Glutamatergic neuron (in vitro differentiated cells): ENCODE measurements at regions not wholly inside any gene's neighbourhood (a gene's known extent, or its start where the extent isn't known, plus 50 kb on each side); places are given as distances from the start of the nearest gene placed in this dataset.
A peak's percentile ranks its signal among the peaks of the same experiment; 100 is the strongest.

Experiments
- DNase-seq: peaks from one replicate; pipeline ENCODE4 v3.0.0; 2022
- H3K27ac Mint-ChIP-seq: one replicate; pipeline ENCODE4 v1.8.0; 2020; ENCODE audit warnings: mild to moderate bottlenecking, mixed read lengths, inconsistent platforms; ENCODE audit not compliant: unreplicated experiment
- H3K27me3 Mint-ChIP-seq: one replicate; pipeline ENCODE4 v1.8.0; 2020; ENCODE audit warnings: mild to moderate bottlenecking, moderate library complexity, mixed read lengths, inconsistent platforms; ENCODE audit not compliant: unreplicated experiment
- H3K36me3 Mint-ChIP-seq: one replicate; pipeline ENCODE4 v1.8.0; 2020; ENCODE audit warnings: mild to moderate bottlenecking, mixed read lengths, inconsistent platforms; ENCODE audit not compliant: unreplicated experiment
- H3K4me1 Mint-ChIP-seq: one replicate; pipeline ENCODE4 v1.8.0; 2020; ENCODE audit warnings: mild to moderate bottlenecking, low read depth, mixed read lengths, inconsistent platforms; ENCODE audit not compliant: unreplicated experiment
- H3K4me3 Mint-ChIP-seq: one replicate; pipeline ENCODE4 v1.8.0; 2020; ENCODE audit warnings: mild to moderate bottlenecking, mixed read lengths, inconsistent platforms; ENCODE audit not compliant: unreplicated experiment
- H3K9me3 Mint-ChIP-seq: one replicate; pipeline ENCODE4 v1.8.0; 2020; ENCODE audit warnings: mild to moderate bottlenecking, moderate library complexity, mixed read lengths, inconsistent platforms; ENCODE audit not compliant: unreplicated experiment
- CTCF ChIP-seq: fragments of 200-600 bp; sonication (generic); IDR thresholded peaks from one replicate; pipeline ENCODE4 v1.5.0; 2021; ENCODE audit not compliant: partially characterized antibody, unreplicated experiment

GRCh38 chr1:25020173-25020845, 90.2 kb upstream of the RUNX3 start:
- Mint-ChIP-seq H3K4me3 (no peak overlapping the region), H3K4me1 (no peaks in the 10 kb centered on the region), H3K36me3 (peaks cover 6% of the 10 kb centered on the region), H3K27ac (peak overlapping the region; percentile 68), H3K9me3 (peaks cover 6% of the 10 kb centered on the region), H3K27me3 (peaks cover 11% of the 10 kb centered on the region)
- DNase-seq, result no peak
- no peak for TF ChIP-seq CTCF

GRCh38 chr1:25019337-25020172, 89.5 kb upstream of the RUNX3 start:
- H3K9me3 Mint-ChIP-seq, result peaks cover 6% of the 10 kb centered on the region
- no peak overlapping the region for H3K4me3 Mint-ChIP-seq
- H3K27me3 Mint-ChIP-seq, result peaks cover 11% of the 10 kb centered on the region
- peak overlapping the region; percentile 68 for H3K27ac Mint-ChIP-seq
- no peak for TF ChIP-seq CTCF
- no peak for DNase-seq
- H3K4me1 Mint-ChIP-seq, result no peaks in the 10 kb centered on the region
- peaks cover 6% of the 10 kb centered on the region for H3K36me3 Mint-ChIP-seq

GRCh38 chr1:25018943-25019336, 88.9 kb upstream of the RUNX3 start:
- Mint-ChIP-seq H3K4me3 (no peak overlapping the region), H3K36me3 (peaks cover 6% of the 10 kb centered on the region), H3K27ac (no peak overlapping the region), H3K27me3 (peaks cover 11% of the 10 kb centered on the region), H3K4me1 (no peaks in the 10 kb centered on the region), H3K9me3 (peaks cover 6% of the 10 kb centered on the region)
- DNase-seq, result no peak
- no peak for TF ChIP-seq CTCF

- peaks cover 6% of the 10 kb centered on the region for H3K36me3 Mint-ChIP-seq
- DNase-seq, result no peak
- no peak overlapping the region for H3K4me3 Mint-ChIP-seq
- no peak for TF ChIP-seq CTCF
- H3K27me3 Mint-ChIP-seq, result peaks cover 11% of the 10 kb centered on the region
- H3K4me1 Mint-ChIP-seq, result no peaks in the 10 kb centered on the region
- peaks cover 6% of the 10 kb centered on the region for H3K9me3 Mint-ChIP-seq
- no peak overlapping the region for H3K27ac Mint-ChIP-seq
Observed at GRCh38 chr1:25018110-25018735, 88.1 kb upstream of the RUNX3 start.
